ENCODE measurements at regions not wholly inside any gene's neighbourhood (a gene's known extent, or its start where the extent isn't known, plus 50 kb on each side); places are given as distances from the start of the nearest gene placed in this dataset.

GRCh38 chr6:51062166-51062722, 243.6 kb downstream of the TFAP2B start:
- TF ChIP-seq CTCF (IDR thresholded peaks at IDR 0.05; ENCODE audit: insufficient read depth, low read depth, low read length) = no peak
- TF ChIP-seq EZH2 (IDR thresholded peaks at IDR 0.05; ENCODE audit: insufficient read depth, low read length) = no peak
